HG03066 (cell line): ENCODE measurements at regions not wholly inside any gene's neighbourhood (a gene's known extent, or its start where the extent isn't known, plus 50 kb on each side); places are given as distances from the start of the nearest gene placed in this dataset.
"Not testable (repeated sequence)": the region's sequence is repeated elsewhere in the genome, so short reads cannot be mapped to it uniquely, and the experiment has no call there.

Experiments used
- ATAC-seq: cut with Tn5 transposase; IDR thresholded peaks from one replicate; pipeline ENCODE4 v1.9.1; 2021; ENCODE audit warnings: low read depth; ENCODE audit not compliant: unreplicated experiment

GRCh38 chr2:166831930-166832329 lies 56.4 kb upstream of the XIRP2 start:
- no peak for ATAC-seq

- ATAC-seq, result no peak
These were observed 62.4 kb upstream of the XIRP2 start for GRCh38 chr2:166825914-166826313.

- ATAC-seq, result no peak
These were observed 73.9 kb upstream of the XIRP2 start for GRCh38 chr2:166814335-166814734.

- ATAC-seq, result no peak
These were observed 76.0 kb upstream of the XIRP2 start for GRCh38 chr2:166812166-166812891.

GRCh38 chr2:166805753-166806152 lies 82.5 kb upstream of the XIRP2 start:
- ATAC-seq, result no peak

- ATAC-seq, result no peak
These were observed 84.8 kb upstream of the XIRP2 start for GRCh38 chr2:166803373-166804000.

- no peak for ATAC-seq
These were observed 85.8 kb upstream of the XIRP2 start for GRCh38 chr2:166802475-166802874.

GRCh38 chr2:166792808-166793207 lies 95.5 kb upstream of the XIRP2 start:
- ATAC-seq, result no peak

GRCh38 chr2:166786707-166787106 lies 101.6 kb upstream of the XIRP2 start:
- no peak for ATAC-seq

- ATAC-seq, result no peak
These were observed 103.9 kb upstream of the XIRP2 start for GRCh38 chr2:166784296-166784946.

- ATAC-seq, result no peak
These were observed 113.1 kb upstream of the XIRP2 start for GRCh38 chr2:166775176-166775575.

GRCh38 chr2:166773308-166773949 lies 114.9 kb upstream of the XIRP2 start:
- no peak for ATAC-seq

- no peak for ATAC-seq
These were observed 119.7 kb upstream of the XIRP2 start for GRCh38 chr2:166768393-166769123.

- not testable (repeated sequence) for ATAC-seq
These were observed 121.4 kb upstream of the XIRP2 start for GRCh38 chr2:166766769-166767322.

- ATAC-seq, result no peak
These were observed 122.1 kb upstream of the XIRP2 start for GRCh38 chr2:166766220-166766619.

- no peak for ATAC-seq
These were observed 123.1 kb upstream of the XIRP2 start for GRCh38 chr2:166765141-166765540.

GRCh38 chr2:166764702-166765101 lies 123.6 kb upstream of the XIRP2 start:
- ATAC-seq, result no peak

GRCh38 chr2:166764216-166764615 lies 124.1 kb upstream of the XIRP2 start:
- no peak for ATAC-seq

GRCh38 chr2:166762746-166763145 lies 125.5 kb upstream of the XIRP2 start:
- no peak for ATAC-seq

- no peak for ATAC-seq
These were observed 129.3 kb upstream of the XIRP2 start for GRCh38 chr2:166758956-166759355.
